Muscle of back (tissue), 3 donors: ENCODE measurements at regions not wholly inside any gene's neighbourhood (a gene's known extent, or its start where the extent isn't known, plus 50 kb on each side); places are given as distances from the start of the nearest gene placed in this dataset.

ENCODE experiments used
- DNase-seq, 3 donors: peaks; one replicate each; pipeline versions ENCODE4 v3.0.0 to v3.0.0-alpha.2; 2013

DNA sequence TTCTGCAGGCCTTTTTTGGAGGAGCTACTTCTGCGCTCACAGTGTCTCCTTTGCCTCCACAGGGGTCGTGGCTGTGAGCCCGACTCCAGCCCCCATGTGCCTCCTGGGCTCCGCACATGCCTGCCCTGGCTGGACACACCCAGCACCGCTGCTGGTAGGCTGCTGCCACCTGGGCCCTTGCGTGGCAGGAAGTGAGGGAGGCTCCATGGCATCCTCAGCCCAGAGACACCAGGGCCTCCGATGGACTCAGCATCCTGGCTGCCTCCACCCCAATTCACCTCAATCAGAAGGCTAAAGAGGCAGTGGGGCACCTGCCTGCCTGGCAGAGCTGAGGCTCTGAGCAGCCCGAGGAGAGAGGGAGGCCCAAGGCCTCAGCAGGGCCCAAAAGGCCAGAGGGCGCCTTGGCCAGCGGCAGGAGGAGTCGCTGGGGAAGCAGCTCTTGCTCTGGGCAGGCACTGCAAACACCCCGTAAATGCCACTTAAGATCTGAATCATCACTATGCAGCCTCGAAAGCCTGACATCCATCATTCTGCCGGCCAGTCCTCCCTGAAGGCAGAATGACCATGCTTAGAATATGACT lies 68.3 kb upstream of the OTOS start:
- DNase-seq = no peak

DNA sequence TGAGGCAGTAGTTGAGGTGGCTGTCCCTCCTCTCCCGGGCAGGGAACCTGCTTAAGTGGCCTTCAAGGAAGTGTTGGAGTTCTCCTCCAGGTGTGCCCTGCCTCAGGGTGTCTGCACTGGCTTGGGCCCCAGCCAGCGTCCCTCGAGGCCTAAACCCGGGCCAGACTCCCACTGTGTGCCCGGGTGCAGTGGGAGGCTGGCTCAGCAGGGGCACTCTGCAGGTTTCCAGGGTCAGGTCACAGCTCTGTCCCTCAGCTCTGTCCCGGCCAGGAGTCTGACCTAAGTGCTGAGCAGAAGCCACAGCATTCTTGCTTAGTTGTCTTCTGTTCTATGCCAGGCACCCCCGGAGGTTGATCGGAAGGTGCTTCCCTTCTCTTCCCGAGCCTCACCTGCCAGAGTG lies 69.0 kb upstream of the OTOS start:
- no peak for DNase-seq

DNA sequence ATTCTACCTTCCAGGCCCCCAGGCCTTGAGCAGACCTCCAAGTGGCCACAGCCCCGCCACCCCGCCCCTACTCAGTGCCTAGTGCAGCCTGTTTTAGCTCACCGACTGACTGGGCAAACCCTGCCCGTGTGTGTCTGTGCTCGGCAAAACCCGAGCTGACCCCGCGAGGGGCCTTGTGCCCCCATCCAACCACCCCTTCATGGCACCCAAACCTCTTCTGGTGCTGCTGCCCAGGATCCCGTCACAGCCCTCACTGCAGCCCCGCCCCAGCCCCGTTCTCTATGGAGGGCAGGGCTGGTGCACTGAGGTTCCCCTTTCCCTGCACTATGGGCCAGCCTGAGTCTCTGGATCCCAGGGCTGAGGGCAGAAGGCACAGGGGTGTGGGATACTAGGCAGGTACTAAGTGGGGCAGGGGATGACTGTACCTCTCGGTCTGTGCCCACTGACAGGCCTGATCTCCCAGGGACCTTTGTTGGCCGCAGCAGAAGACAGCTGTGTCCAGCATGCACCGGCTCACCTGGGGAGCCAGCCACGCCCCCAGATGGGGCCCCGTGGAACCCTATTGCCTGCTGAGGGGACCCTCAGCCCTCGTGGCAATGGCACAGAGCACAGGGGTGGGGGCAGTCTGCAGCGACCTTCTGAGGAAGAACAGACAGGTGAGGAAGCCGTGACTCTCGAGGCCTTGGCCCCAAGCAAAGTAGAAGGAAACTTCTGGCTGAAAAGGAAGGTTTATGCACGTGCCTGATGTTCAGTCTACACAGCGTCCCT lies 69.9 kb upstream of the OTOS start:
- no peak for DNase-seq

- DNase-seq = no peak
Observed at GRCh38 chr2:240211096-240211495, 70.6 kb upstream of the OTOS start.

- DNase-seq = no peak
Observed at GRCh38 chr2:240211598-240212424, 71.4 kb upstream of the OTOS start.

- DNase-seq = no peak
Observed at GRCh38 chr2:240212425-240213225, 72.2 kb upstream of the OTOS start.

DNA sequence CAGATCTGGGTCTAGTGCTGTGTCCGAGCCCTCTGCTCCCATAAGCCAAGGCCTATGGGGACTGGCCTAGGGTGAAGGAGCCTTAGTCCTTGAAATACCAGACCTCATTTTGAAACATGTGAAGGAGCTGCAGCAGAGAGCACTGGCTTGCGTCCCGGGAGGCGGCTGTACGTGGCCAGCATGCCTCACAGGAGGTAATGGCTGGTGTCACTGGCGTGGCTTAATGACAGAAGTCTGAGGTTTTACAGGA lies 72.7 kb upstream of the OTOS start:
- DNase-seq = no peak

- no peak for DNase-seq
Observed at GRCh38 chr2:240213476-240214421, 73.3 kb upstream of the OTOS start.

DNA sequence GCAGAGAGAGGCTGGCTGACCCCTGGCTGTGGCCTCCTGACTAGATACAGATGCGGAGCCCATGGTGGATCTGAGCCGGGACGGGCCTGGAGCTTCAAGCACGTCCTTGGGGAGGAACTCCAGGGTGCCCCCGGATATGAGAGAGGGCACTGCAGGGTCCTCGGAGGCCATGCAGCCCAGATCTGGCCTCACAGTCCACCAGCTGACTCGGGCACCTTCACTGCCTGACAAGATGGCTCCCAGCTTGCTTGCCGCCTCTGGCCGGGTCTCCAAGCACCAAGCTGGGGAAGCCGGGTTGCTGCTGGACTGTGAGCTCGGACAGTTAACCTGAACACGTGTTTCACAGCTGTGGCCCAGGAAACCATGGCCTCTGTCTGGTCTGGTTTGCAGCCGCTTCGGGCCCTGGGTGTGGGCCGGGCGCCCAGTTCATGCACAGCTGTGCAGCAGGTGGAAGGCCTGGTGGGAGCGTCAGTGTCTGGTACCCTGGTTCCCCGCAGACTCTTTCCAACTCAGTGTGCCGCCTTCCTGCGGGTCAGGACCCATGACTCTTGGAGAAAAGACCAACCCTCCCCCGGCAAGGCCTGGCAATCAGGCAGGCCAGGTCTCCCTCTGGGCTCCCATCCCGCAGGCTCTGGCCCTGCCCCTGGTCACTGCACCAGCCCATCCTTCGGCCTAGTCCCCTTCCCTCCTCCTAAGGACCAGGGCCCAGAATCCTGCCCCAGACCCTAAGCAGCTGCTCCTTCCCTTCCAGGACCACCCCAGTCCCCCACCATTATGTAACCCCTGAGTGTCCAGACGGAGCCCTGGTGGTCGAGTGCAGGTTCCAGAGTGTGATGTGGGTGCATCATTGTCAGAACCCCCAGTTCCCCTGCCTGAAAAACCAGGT lies 74.6 kb upstream of the OTOS start:
- DNase-seq = peak in 2 of 3 donors; percentile 37 to 65

- DNase-seq = no peak
Observed at GRCh38 chr2:240215676-240216051, 75.2 kb upstream of the OTOS start.

DNA sequence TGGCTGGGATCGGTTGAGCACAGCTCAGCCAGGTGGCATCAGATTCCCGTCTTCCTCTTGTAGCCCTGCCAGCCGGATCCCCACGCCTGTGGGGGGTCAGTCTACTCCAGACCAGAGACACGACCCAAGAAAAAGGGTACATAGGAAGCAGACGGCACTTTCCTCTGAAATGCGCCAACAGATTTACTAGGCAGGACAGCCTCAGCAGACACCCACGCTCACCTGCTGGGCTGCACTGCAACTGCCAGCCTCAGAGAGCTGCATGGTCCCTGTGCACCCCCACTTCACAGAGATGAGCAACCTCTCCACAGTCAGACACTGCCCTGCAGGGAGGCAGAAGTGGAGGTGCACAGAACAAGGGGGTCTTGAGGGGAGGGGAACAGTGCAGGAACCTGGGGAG lies 75.7 kb upstream of the OTOS start:
- DNase-seq = no peak

- no peak for DNase-seq
Observed at GRCh38 chr2:240217431-240218301, 77.2 kb upstream of the OTOS start.

DNA sequence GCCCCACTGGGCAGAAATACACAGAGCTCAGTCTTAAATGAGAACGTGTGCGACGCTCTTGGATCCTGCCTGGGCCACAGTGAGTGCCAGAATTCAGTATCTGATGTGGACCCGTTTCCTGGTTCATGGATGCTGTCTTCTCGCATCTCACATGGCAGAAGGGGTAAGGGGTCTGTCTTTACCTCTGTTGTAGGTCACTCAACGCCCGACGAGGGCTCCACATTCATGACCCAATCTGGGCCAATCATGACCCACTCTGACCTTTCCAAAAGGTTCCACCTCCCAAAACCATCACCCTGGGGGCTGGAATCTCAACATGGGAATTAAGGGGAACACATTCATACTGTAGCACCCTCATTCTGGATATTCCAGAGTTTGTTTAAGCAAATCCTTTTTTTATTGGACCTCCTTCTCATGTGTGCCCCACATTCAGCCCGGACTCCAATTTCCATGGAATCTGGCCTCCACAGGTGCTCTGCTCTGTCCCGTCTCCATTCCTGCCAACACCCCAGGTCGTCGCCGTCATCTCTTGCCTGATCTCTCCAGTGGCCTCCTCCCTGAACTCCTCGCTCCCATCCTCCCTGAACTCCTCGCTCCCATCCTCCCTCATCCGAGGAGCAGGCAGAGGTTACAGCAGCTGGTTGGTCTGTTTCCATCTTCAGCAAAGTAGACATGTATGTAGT lies 78.9 kb upstream of the OTOS start:
- no peak for DNase-seq

DNA sequence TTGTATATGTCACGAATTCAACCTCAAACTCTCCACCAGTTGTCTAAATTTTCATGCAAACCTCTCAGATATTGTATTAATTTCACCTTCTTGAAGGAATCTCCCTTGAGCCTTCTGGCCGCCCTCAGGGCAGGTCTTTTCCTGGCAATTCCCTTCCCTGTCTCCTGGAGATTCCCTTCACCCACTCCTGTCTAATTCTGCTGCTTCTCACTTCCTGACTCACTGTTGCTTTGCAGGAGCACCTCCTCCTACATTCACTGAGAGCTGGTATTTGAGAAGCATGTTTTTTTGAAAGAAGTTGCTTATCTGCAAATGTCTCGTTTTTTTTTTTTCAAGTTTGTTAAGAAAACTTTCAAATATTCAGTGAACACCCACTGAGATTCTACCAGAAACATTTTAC lies 79.9 kb upstream of the OTOS start:
- DNase-seq = no peak

DNA sequence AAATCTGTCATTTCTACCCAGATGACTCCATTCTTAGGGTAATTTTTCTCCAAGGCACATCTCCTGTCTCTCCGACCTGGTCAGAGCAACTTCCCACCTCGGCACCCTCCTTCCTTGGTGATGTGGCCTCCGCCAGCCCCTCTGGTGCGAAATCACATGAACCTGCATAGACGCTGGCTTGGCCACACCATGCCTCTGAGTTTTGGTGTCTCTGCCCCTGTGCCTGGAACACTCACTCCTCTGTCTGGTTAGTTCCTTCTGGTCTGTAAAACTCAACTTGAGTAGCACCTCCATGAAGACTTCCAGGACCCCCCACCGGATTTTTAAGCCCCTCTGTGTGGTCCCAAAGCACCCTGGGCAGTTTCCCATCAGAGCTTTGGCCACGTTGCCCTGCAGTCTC lies 83.2 kb upstream of the OTOS start:
- DNase-seq = no peak

- no peak for DNase-seq
Observed at GRCh38 chr2:240224676-240225075, 84.2 kb upstream of the OTOS start.

DNA sequence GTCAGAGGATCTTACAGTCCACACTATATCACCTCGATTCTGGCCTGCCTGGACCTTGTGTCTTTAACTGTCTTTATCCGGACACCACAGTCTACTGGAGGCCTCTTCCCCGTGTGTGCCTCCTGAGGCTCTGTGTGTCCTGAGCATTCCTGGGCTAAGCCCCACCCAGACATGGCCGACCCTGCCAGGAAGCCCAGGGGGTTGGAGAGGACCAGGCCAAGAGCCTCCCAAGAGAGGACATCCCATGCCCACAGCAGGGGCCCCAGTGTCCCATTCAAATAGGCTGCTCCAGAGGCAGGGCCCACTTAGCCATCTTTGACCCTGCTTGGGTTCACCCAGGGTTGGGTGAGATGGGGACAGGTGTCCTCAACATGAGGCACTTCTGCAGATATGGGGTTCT lies 84.7 kb upstream of the OTOS start:
- DNase-seq = no peak

DNA sequence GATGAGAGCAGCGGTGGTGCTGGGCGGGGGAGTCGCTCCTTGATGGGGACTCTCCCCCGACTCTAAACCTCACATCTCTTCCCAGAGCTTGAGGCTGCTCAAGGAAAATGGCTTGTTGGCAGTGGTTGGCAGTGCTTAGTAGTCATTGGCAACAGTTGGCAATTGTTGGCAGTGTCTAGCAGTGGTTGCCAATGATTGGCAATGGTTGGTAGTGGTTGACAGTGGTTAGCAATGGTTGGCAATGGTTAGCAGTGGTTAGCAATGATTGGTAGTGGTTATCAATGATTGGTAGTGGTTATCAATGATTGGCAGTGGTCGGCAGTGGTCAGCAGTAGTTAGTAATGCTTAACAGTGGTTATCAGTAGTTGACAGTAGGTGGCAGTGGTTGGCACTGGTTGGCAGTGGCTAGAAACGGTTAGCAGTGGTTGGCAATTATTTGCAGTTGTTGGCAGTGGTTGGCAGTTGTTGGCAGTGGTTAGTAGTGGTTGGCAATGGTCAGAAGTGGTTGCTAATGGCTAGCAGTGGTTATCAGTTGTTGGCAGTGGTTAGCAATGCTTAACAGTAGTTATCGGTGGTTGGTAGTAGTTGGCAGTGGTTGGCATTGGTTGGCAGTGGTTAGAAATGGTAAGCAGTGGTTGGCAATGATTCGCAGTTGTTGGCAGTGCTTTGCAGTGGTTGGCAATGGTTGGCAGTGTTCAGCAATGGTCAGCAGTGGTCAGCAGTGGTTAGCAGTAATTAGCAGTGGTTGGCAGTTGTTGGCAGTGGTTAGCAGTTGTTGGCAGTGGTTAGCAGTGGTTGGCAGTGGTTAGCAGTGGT lies 85.4 kb upstream of the OTOS start:
- DNase-seq = no peak
